GM21360 (cell line): ENCODE measurements at regions not wholly inside any gene's neighbourhood (a gene's known extent, or its start where the extent isn't known, plus 50 kb on each side); places are given as distances from the start of the nearest gene placed in this dataset.

Experiments
- ATAC-seq: cut with Tn5 transposase; IDR thresholded peaks from one replicate; pipeline ENCODE4 v1.9.1; 2021; ENCODE audit warnings: mild to moderate bottlenecking, moderate library complexity; ENCODE audit not compliant: unreplicated experiment

DNA sequence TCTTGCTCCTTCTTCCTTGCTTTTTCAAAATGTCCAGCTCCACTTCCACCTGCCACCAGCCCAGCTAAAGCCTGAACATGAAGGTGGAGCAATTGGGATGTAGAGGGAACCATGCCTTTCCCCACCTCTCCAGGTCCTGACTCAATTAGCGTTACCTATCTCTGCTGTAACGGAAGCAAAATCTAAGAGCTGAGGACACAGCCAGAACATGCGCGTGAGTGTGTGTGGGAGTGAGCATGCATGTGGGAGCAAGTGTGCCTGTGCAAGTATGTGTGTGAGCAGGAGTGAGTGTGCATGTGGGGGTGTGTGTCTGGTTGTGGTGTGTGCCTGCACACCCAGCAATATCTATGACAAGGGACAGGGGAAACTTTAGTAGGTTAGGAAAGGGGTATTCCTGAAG lies 364.5 kb downstream of the MID1IP1 start:
- no peak for ATAC-seq

GRCh38 chrX:39167791-39168190 lies 366.5 kb downstream of the MID1IP1 start:
- ATAC-seq, result no peak

GRCh38 chrX:39168609-39169008 lies 367.4 kb downstream of the MID1IP1 start:
- no peak for ATAC-seq

DNA sequence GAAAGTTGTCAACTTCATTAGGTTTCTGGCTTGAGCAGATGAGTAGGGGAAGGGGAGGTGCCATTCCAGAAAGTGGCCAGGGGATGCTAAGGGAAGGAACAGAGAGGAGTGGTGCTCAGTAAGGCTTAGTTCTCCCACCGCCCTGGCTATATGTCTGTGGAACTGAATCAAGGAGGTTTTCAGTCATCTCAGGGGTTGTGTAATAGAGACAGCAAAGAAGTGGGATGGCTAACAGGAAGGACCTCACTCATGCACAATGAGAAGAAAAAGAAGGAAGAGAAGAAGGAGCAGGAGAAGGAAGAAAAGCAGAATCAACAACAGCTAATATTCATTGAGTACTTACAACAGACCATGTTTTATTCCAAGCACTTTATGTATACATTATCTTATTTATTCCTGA lies 368.7 kb downstream of the MID1IP1 start:
- no peak for ATAC-seq

- no peak for ATAC-seq
These were observed 369.2 kb downstream of the MID1IP1 start for GRCh38 chrX:39170464-39170863.

DNA sequence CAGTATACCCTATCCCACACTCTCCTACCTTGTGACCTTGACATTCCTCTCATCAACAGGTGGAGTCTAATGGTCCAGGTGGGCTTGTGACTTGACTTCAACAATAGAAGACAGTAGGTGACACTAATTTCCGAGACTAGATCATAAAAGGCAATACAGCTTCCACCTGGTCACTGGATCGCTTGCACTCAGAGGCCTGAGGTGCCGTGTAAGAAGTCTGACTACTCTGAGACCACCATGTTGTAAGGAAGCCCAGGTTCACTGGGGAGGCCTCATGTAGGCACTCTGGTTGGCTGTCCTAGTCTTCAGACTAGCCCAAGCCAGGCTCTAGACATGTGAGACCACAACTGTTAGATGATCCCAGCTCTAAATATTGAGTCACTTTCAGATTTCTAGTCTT lies 370.4 kb downstream of the MID1IP1 start:
- ATAC-seq, result no peak

GRCh38 chrX:39174241-39174771 lies 373.0 kb downstream of the MID1IP1 start:
- no peak for ATAC-seq

DNA sequence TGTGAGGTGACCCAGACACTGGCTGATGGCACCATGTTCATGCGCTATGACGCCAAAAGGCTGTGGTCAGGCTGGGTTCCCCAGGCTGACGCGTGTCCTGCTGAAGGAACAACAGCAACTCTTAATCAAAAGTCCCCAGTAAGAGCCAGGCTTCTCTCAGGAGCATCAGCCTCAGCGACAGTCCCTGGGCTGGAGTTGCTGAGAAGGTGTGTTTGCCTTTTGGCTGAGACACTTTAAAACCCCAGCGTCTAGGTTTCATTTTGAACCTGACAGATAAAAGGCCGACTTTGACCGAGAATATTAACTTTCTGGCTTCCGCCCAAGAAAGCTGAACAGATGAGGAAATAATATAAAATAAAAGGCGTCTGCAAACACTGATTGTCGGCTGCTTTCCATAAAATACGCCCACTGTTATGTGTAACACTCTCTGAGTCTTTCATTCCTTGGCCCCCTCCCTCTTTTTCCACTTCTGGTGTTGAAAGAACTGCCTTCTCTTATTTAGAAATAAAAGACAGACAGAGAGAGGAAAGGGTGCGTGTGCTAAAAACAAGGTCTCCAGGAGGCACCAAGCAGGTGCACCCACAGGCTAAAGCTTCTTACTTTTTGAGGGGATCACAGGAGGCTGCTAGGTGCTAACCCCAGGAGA lies 373.6 kb downstream of the MID1IP1 start:
- ATAC-seq, result no peak

- ATAC-seq, result no peak
These were observed 374.3 kb downstream of the MID1IP1 start for GRCh38 chrX:39175418-39176057.

DNA sequence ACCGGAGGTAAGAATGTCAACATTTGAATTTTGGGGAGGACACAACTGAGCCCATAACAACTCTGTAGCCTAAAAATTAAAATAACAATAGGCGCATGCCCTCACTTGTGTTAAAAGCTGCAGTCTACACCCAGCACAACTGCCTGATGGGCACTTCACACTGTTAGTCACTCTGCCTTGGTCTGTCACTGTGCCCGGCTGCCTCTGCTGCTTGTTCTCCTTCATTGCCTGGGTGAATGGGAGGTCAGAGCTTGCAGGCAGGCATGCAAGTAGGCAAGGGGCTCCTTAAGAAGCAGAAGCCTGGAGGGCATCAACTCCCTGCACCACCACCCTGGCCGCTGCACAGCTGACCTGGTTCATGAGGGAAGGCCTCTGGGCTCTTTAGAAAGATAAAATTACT lies 374.8 kb downstream of the MID1IP1 start:
- no peak for ATAC-seq

DNA sequence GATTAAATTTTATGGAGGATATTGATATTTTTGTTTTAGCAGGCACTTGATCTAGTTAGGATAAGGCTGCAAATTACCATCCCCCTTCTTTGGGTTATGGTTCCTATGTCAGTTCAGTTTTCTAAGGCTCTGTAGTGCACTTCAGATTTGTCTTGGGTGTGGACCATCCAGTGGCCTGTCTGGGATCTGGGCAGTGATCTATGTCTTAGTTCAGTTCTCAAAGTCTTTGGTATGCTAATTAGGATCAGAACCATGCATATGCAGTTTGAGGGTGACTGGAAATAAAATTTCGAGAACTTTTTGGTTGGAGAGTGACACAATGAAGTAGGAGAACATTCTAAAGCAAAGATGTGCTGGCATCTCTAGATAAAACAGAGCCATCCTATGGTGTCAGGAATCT lies 388.2 kb downstream of the MID1IP1 start:
- no peak for ATAC-seq

- no peak for ATAC-seq
These were observed 393.4 kb downstream of the MID1IP1 start for GRCh38 chrX:39194673-39195072.

DNA sequence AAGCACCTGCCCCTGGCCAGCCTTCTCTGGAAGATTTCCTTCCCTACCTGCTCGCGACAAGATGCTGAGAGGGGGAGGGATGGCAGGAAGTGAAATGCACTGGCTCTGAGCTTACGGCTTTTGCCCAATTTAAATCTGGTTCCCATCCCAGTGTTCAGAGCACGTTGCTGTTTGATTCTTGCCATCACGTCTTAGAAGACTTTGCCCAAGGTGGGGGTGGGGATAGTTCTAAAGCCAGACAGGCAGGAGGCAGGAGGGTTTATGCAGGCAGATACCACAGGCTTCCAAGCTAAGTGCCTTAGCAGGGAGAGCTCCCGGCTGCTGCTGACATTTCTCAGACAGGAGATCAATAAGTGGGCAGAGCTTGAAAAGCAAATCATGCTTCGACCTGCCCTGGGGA lies 393.9 kb downstream of the MID1IP1 start:
- ATAC-seq, result no peak

GRCh38 chrX:39196192-39197102 lies 395.2 kb downstream of the MID1IP1 start:
- peak; percentile 91 for ATAC-seq

- ATAC-seq, result no peak
These were observed 398.2 kb downstream of the MID1IP1 start for GRCh38 chrX:39199429-39199828.

DNA sequence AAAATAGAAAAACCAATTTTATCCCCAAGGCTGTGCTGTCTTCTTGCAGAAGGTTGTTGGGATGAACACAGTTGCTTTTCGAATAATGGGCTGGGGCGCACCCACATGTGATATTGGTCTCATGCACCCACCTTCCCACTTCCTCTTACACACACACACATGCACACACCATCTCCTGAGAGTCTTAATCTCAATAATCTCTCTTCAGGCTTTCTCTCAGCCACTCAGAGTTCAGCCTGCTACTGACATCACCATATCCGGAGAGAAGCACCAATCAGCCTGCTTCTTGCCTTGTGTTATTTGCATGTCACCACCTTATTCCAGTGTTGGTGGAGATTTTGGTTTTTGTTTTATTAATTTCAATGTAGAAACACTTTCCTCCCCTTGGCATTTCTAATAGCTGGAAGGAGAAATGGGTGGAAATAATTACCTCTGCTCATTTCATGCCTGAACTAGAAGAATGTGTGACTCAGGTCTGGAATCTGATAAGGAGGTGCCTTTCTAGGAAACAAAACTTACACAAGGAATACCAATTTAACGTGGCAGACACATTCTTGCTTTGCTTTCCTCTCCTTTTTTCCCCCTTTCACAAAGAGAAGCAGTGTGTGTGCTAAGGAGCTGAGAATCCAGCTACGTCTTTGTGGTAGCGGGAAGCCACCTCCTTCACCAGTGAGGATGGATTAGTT lies 400.2 kb downstream of the MID1IP1 start:
- ATAC-seq, result no peak

DNA sequence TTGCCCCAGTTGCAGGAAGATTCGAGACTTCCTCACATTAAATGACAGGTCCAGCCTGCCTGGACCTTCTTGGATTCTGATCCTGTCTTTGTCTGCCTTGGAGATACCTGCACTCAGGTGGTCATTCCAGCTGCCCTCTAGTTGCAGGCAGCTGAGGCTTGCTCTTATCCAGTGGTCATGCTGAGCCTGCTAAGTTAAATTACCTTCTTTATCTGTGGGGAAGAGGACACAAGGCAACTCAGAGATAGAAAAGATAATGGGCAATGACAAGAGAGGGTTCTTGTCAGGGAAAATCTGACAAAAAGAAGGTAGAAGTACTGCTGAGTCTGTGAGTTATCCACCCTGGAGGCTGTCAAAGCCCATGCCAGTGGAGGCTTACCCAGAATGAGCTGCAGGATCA lies 401.4 kb downstream of the MID1IP1 start:
- ATAC-seq, result no peak

DNA sequence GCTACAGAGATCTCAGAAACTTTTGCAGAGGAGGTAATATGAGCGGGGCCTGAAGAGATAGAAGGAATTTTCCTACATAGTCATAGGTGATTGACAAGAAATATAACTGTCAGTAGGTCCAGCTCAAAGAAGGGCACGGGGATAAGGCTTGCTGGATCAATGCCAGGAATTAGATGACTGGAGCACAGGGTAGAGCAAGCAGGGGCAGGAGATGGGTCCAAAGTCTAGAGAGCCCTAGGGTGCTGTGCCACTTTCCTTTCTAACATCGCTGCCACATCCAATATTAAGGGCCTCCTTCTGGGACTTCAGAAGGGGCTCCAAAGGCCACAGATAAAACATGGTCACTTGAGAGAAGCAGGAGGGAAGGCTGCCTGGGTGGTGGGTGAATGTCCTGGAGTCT lies 402.2 kb downstream of the MID1IP1 start:
- no peak for ATAC-seq

- ATAC-seq, result no peak
These were observed 403.1 kb downstream of the MID1IP1 start for GRCh38 chrX:39204353-39204752.

- no peak for ATAC-seq
These were observed 403.7 kb downstream of the MID1IP1 start for GRCh38 chrX:39204945-39205344.

DNA sequence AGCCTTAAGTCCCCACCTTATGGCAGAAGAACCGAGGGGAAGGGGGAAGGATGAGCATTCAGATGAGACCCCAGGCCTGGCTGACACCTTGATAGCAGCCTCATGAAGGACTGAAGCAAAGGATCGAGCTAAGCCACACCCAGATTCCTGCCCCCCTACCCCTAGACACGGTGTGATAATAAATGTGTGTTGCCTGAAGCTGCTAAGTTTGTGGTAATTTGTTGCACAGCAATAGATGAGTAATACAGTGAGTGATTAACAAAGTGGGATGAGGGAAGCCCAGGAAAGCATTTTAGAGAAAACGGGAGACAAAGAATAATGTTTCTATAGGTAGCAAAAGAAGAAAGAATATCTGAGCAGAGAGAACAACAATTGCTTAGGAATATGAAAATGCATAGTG lies 404.2 kb downstream of the MID1IP1 start:
- no peak for ATAC-seq
